ENCODE measurements at regions not wholly inside any gene's neighbourhood (a gene's known extent, or its start where the extent isn't known, plus 50 kb on each side); places are given as distances from the start of the nearest gene placed in this dataset.

DNA sequence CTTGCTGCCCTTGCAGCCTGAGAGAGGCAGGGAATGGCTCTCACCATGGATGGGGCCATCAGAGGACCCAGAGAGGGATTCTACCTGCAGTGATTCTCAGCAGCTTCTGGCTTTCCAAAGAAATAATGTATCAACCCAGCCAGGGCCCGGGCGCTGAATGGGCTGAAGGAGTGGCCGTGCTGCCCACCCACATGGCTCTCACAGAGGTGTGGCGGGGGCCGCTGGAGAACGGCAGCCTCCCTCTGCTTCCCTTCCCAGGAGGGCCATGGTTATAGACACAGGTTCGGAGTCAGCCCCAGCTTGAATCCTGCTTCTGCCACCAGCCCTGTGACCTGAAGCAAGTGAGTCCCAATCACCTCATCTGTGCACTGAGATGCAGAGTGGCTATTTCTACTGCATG lies 82.7 kb downstream of the THAP12 start:
- no peak for DNase-seq

- DNase-seq, result no peak
These were observed 84.0 kb downstream of the THAP12 start for GRCh38 chr11:76296731-76297542.

DNA sequence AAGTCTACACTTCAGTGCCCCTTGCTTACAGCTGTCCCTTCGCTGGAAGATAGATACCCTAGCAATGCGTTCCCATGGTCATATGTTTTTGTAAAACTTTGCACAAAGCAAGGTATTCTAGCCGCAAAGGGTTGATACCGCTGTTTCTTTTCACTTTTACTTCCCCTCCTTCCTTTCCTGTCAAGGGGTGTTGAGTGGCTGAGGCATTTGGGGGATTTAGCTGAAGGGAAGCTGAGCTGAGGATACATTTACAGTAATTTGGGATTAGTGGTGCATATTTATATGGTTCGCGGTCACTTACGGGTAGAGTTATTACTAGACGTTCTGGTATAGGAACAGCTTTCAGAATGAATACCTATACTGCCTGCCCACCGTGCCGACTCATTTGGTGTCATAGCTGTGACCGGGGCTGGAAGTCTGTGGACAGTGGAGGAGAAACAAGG lies 86.9 kb upstream of the WNT11 start:
- no peak for DNase-seq

DNA sequence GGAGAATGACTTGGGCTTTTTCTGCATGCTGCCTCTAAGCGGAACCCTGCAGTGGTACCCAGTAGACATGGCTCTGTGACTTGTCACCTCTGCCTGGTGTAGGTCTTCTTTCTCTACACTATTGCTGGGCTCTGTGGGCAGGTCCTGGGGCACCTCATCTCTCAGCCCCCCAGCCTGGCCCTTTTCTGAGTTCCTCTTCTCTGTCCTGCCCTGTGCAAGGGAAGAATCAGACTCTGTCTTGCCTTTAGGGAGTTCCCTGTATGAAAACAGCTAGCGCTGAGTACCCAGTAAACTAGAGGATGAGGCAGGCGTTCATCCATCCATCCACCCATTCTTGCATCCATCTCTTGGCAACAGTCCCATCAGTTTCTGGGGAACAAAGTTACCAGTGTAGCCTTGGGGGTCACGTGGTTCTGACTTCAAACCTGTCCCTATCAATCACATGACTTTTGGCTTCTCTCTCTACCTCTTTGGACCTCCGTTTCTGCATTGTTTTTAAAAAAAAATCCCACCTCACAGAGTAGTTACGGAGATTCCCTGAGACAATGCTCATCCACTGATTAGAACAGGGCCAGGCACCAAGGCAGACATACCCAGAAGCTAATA lies 86.4 kb upstream of the WNT11 start:
- DNase-seq, result no peak

DNA sequence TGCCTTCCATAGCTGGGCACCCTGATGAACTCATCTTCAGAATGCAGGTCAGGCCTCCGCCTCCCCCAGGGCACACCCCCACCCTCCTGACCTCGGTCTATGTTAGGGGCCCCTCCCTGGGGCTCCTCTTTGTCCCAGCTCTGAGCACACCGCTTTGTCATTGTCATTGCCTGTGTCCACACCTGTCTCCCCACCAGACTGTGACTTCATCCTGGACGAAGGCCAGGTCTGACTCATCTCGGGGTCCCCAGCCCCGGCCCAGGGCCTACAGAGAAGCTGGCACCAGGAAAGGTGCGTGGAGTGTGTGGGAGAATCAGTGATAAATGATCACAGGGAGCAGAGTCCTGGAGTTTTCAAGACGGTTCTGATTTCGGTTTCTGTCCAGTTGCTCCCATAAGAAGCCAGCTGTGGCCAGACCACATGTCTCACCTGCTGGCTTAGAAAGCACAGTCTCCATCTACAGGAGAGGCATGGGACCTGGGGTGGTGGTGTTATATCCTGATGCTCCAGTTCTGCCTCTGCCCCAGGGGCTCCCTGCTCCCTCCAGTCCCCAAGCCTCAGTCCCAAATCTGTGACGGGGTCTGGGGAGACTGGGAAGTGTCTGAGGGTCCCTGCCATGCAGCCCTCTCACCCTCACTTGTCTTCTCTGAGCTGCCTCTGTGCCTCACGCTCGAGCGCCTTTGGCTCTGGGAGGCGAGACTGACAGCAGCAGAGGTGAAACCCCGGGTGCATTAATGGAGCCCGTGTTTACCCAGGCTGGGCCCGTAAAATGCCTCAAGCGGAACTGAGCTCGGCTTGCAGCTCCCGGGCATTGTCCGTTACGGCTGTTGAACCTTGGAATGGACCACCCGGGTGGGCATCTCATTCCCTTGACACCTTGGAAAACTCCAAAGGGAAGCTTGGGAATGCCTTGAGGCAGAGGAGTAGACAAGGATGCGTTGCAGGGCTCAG lies 85.5 kb upstream of the WNT11 start:
- DNase-seq, result no peak

DNA sequence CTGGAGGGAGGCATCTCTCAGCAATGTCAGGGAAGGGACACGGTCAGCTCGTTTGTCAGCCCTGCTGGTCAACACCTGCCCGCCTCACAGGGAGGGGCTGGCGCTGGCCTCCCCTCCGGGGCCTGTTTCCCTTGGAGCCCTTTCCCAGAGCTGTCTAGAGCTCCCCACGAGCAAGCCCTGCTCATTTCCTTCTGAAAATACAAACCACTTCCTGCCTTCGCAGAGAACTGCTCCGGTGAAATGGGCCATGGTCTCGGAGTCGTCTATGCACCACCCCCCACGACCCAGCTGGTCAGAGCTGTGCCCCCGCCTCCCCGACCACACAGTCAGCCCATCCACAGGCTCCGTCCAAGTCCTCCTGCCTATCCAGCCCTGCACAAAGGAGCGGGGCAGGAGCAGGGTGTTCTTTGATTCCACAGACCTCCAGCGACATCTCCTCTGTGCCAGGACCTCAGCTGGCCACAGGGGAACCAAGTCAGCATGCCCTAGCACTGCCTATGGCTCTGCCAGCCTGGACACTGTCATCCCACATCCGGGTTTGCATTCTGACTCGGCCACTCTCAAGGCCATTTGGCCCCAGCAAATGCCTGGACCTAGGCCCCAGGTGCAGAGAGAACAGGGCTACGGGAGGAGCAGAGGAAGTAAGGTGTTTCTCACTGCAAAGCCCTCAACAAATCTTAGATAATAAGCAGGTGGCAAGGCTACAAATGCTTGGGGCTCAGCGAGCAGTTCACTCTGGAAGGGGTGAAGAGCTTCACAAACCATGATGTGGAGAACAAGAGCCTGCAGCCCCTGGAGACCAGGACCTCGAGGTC lies 82.1 kb upstream of the WNT11 start:
- DNase-seq, result no peak

DNA sequence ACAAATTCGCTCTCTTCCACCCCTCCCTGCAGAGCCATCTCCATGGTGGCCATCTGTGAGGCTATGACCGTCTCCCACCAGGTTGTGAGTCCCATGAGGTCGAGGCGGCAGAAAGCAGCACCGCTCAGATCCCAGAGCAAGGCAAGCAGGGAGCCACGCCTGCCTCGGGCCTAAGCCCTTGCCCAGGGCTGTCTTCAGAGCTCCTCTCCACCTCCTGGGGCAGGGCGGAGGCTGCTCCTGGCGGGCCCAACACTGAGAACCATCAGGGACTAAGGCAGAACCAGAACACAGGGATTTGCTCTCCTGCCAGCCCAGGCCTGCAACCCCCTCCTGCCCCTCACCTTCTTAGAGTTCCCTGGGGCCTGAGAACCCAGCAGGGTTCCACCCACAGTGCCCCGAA lies 80.9 kb upstream of the WNT11 start:
- DNase-seq, result no peak

DNA sequence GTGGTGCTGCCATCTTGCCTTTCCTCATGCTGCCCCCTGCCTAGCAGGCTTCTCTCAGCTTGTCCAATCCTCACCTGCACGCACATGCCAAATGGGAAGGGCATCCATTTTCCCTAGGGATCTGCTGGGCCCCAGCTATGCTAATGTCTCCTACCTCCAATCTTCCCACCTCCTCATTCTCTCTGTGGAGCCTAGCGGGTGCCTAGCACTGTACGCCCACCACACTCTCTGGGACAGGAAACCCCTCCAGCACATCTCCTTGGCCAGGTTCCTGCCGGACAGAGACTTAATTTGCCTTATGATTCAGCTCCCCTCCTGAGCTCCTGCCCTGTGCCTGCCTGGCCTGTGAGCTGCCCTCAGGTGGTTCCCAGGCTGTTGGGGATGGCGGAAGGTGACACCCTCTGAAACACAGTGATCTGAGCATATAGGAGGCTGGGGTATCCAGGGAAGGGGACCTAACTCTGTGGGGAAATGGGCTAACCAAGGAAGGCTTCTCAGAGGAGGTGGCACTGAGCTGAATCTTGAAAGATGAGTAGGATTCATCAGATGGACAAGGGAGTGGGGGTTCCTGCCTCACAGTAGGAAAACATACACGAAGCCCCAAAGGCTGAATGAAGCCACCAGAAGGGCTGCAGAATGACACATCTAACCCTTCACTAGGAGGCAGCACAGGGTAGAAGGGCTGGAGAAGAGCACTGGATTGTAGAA lies 79.2 kb upstream of the WNT11 start:
- DNase-seq, result no peak

DNA sequence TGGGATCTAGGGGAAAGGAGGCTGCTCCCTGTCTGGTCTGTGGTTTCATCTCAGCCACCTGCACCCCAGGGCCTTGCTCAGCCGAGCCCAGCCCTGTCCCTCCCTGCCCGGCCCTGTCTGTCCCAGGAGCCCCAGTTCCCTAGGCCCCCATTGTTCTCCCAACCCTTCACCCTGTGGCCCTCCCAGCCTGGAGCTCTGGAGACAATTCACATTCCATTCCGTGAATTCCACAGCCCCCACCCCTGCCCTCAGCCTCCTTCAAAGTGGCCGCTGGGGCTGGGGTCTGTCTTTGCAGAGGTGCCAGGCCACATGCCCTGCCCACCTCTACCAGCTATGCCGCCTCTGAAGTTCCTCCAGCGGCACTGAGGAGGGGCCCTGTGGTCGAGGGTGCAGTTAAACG lies 77.9 kb upstream of the WNT11 start:
- no peak for DNase-seq

DNA sequence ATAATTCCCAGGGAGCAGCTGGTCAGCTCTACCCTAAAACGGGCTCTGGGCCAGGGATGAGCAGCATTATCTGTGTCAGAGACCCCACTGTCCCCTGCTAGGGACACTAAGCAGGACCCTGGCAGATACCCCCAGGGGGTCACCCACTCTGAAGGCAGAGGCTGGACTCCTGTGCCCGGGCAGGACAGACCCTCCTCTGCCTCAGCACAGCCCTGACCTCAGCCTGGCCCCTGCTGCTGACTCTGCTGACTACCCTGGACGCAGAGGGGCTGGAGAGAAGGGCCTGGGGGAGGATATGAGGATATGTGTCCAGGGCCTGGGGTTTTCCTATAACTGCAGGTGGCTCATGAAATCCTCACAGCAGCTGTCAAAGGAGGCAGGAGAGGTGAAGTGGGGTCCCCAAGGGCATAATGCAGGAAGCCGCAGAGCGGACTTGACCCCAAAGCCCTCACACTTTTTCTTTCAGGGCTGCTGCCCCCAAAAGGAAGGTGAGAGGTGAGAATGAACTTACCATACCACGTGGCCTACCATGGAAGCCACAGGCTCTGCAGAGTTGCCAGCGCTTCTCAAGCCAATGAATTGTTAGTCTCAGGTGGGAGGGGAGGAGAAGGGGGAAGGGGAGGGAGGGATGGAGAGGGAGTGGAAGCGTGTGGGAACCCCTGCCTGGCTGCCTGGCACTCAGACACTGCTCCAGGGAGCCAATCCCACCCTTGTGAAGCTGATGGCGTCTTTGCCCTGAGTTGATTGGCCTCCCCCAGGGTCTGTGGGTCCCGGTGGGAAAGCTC lies 76.7 kb upstream of the WNT11 start:
- DNase-seq, result no peak

DNA sequence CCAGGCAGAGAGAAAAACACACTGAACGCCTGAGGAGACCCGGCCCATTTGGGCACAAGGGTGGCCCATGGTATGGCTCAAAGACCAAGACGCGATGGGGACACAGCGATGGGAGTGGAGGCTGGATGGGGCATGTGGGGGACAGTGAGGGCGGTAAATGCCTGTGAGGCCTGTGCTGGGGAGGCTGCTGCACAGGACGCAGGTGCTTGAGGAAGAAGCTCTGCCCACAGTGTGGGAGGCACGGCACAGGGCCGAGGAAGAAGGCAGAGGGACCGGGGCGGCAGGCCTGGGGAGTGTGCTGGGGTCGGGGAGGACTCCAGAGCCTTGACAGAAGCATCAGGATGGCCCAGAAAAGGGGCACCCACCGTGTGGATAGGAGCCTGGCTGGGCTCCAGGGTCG lies 75.9 kb upstream of the WNT11 start:
- no peak for DNase-seq

- DNase-seq, result no peak
These were observed 75.2 kb upstream of the WNT11 start for GRCh38 chr11:76281558-76281906.

DNA sequence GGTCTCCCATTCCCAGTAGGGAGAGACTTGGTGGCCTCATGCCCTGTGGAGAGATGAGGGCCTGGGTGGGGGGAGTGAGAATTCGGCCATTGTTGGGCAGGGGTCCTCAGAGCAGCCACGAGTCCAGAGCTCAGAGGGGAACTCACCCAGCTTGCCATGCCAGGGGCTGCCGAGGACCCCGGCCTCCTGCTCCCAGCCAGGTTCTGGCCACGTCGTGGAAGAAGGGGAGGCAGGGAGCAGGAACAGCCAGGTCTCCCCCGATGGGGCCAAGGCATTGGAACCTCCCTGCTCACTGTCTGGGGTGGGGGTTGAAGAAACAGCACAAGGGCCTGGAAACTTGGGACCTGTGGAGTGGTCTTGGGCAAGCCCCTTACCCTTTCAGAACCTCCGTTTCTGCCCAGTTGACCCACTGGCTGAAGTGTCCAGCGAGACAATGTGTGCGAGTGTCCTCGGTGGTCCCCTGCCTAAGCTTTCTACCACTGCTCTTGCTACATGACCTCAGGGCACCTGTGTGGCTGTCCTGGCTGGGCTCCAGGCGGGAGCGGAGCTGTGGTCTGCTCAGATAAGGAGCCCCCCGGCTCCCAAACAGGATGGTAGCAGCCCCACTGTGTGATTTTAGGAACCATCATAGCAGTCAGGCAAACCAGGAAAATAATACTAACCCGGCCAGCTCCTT lies 74.7 kb upstream of the WNT11 start:
- DNase-seq, result no peak

GRCh38 chr11:76280151-76280881 lies 74.0 kb upstream of the WNT11 start:
- DNase-seq, result no peak

GRCh38 chr11:76279646-76280045 lies 73.3 kb upstream of the WNT11 start:
- DNase-seq, result no peak

DNA sequence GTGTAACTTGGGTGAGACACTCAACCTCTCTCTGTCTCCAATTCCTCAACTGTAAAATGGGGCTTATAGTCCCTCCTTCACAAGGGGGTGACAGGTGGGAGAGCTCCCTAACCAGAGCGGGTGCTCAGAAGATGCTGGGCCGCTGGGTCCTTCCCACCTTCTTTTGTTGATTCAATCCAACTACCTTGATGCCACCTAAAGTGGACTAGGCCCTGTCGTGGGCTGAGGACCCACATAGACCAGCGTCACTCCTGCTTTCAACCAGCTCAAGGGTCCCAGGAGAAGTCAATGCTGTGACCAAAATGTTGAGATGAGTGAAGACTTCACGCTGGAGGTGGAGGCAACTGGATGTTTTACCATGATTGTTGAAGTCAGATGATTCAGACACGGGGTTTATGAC lies 72.7 kb upstream of the WNT11 start:
- DNase-seq, result no peak

GRCh38 chr11:76278526-76278925 lies 72.2 kb upstream of the WNT11 start:
- no peak for DNase-seq

GRCh38 chr11:76277298-76278175 lies 71.2 kb upstream of the WNT11 start:
- DNase-seq, result no peak

GRCh38 chr11:76276781-76277155 lies 70.5 kb upstream of the WNT11 start:
- no peak for DNase-seq
